Gastrocnemius medialis (tissue), 4 donors: ENCODE measurements at regions not wholly inside any gene's neighbourhood (a gene's known extent, or its start where the extent isn't known, plus 50 kb on each side); places are given as distances from the start of the nearest gene placed in this dataset.

Source experiments
- CTCF ChIP-seq, 5 experiments: fragments of 450-650 bp in 3 of 5; fragments of 200-600 bp in 2 of 5; sonication (generic) in 2 of 5; IDR thresholded peaks in 4 of 5; conservative IDR thresholded peaks in 1 of 5; 1 replicate in 4 of 5; 2 replicates in 1 of 5; pipeline ENCODE4 v1.5.1; 2016 to 2019; ENCODE audit warnings: antibody characterized with exemption in 5 of 5, mild to moderate bottlenecking in 3 of 5, moderate library complexity in 3 of 5
- POLR2A ChIP-seq, 2 donors: fragments of 450-650 bp; IDR thresholded peaks; one replicate each; pipeline ENCODE4 v1.6.1; 2017; ENCODE audit warnings: antibody characterized with exemption in 2 of 2, mild to moderate bottlenecking in 2 of 2, moderate library complexity in 2 of 2

GRCh38 chr4:124151031-124151430 lies 561.5 kb downstream of the ANKRD50 start:
- TF ChIP-seq POLR2A (IDR thresholded peaks at IDR 0.05) (no peak), CTCF (IDR thresholded peaks at IDR 0.05 in 4 of 5, conservative IDR thresholded peaks at IDR 0.05 in 1 of 5) (no peak)
